Stomach smooth muscle (tissue), 2 donors: ENCODE measurements at regions not wholly inside any gene's neighbourhood (a gene's known extent, or its start where the extent isn't known, plus 50 kb on each side); places are given as distances from the start of the nearest gene placed in this dataset.

Source experiments
- H3K27ac ChIP-seq: one replicate; pipeline ENCODE4 v1.7.0; 2013; ENCODE audit warnings: mild to moderate bottlenecking, low read length, inconsistent platforms
- H3K27me3 ChIP-seq, 2 donors: one replicate each; pipeline ENCODE4 v1.7.0; 2013; ENCODE audit warnings: low read length in 2 of 2; ENCODE audit not compliant: insufficient read depth in 2 of 2, control insufficient read depth in 1 of 2
- H3K36me3 ChIP-seq, 2 donors: one replicate each; pipeline ENCODE4 v1.7.0; 2013; ENCODE audit warnings: low read length in 2 of 2; ENCODE audit not compliant: control insufficient read depth in 2 of 2, insufficient read depth in 2 of 2
- H3K4me1 ChIP-seq: one replicate; pipeline ENCODE4 v1.7.0; 2013; ENCODE audit warnings: low read length; ENCODE audit not compliant: control insufficient read depth, insufficient read depth
- H3K4me3 ChIP-seq, 2 donors: one replicate each; pipeline ENCODE4 v1.7.0; 2013; ENCODE audit warnings: low read length in 2 of 2
- H3K9ac ChIP-seq, 2 donors: one replicate each; pipeline ENCODE4 v1.7.0; 2013; ENCODE audit warnings: low read length in 2 of 2, mild to moderate bottlenecking in 1 of 2
- H3K9me3 ChIP-seq, 2 donors: one replicate each; pipeline ENCODE4 v1.7.0; 2013; ENCODE audit warnings: low read length in 2 of 2; ENCODE audit not compliant: control insufficient read depth in 2 of 2
- donor health status: healthy.
- donor health status: Pancreatic carcinoma.

DNA sequence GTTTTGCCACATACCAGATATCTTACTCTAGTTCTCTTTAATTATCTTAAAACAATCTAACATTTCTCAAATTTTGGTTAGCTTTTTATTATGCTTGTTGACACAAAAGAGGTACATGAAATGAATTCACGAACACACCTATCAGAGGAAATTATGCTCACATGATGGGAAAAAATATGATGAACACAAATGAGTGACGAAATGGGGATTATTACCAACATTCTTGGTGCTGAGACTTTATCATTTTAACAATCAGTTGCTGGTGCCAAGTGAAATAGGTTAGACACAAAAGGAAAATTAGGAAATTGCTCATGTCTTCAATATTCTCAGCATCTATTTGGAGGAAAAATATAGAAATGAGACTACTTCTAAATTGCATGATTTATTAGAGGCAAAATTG lies 944.7 kb upstream of the NRXN1 start:
- H3K27ac ChIP-seq, result no peak overlapping the region
- H3K36me3 ChIP-seq, result no peaks in the 10 kb centered on the region
- no peaks in the 10 kb centered on the region for H3K9me3 ChIP-seq
- H3K4me3 ChIP-seq, result no peak overlapping the region
- no peak overlapping the region for H3K9ac ChIP-seq
- no peaks in the 10 kb centered on the region for H3K27me3 ChIP-seq
- H3K4me1 ChIP-seq, result no peaks in the 10 kb centered on the region

- Histone ChIP-seq H3K9me3 (no peaks in the 10 kb centered on the region), H3K27me3 (no peaks in the 10 kb centered on the region), H3K4me3 (no peak overlapping the region), H3K36me3 (no peaks in the 10 kb centered on the region), H3K4me1 (no peaks in the 10 kb centered on the region), H3K9ac (no peak overlapping the region), H3K27ac (no peak overlapping the region)
Observed at GRCh38 chr2:51971136-51971535, 939.2 kb upstream of the NRXN1 start.

- H3K27ac ChIP-seq, result no peak overlapping the region
- H3K9ac ChIP-seq, result no peak overlapping the region
- H3K36me3 ChIP-seq, result no peaks in the 10 kb centered on the region
- no peaks in the 10 kb centered on the region for H3K9me3 ChIP-seq
- no peaks in the 10 kb centered on the region for H3K27me3 ChIP-seq
- no peaks in the 10 kb centered on the region for H3K4me1 ChIP-seq
- no peak overlapping the region for H3K4me3 ChIP-seq
Observed at GRCh38 chr2:51969347-51969746, 937.4 kb upstream of the NRXN1 start.

GRCh38 chr2:51960841-51961335 lies 929.0 kb upstream of the NRXN1 start:
- Histone ChIP-seq H3K27me3 (no peaks in the 10 kb centered on the region), H3K36me3 (no peaks in the 10 kb centered on the region), H3K9ac (no peak overlapping the region), H3K4me3 (no peak overlapping the region), H3K4me1 (no peaks in the 10 kb centered on the region), H3K27ac (no peak overlapping the region), H3K9me3 (no peaks in the 10 kb centered on the region)

DNA sequence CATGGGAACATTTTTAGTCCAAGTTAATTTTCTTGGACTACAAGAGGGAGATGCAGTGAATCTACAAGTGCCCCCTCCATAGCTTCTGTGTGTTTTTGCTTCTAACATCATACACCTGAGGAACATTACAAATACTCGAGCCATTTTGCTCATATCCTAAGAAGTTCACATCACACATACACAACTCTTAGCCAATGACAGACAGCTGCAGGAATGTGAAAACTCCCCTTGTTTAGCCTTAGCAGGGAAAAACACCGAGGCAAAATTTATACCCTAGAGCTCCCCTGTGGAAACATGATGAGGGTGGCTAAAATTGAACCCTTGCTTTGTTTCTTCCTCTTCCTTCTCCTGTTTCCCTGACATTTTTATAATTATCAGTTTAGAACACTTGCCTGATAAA lies 928.3 kb upstream of the NRXN1 start:
- Histone ChIP-seq H3K4me1 (no peaks in the 10 kb centered on the region), H3K4me3 (no peak overlapping the region), H3K27ac (no peak overlapping the region), H3K27me3 (no peaks in the 10 kb centered on the region), H3K9ac (no peak overlapping the region), H3K9me3 (no peaks in the 10 kb centered on the region), H3K36me3 (no peaks in the 10 kb centered on the region)

DNA sequence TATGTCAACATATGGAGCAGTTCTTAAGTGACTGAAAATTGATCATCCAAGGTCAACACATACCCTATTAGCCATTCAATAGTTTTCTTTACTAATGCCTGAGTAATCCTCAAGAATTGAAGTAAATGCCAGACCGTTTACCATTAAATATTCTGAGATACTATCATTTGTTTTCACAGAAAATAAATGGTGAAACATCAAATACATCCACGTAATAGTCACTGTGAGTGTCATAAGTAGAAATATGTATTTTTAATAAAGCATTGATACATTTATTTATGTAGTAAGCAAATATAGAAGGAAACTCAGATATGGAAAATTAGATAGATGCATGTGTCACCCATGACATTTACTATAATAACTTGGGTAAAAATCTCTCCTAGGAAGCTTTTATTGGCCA lies 927.8 kb upstream of the NRXN1 start:
- no peaks in the 10 kb centered on the region for H3K36me3 ChIP-seq
- no peak overlapping the region for H3K4me3 ChIP-seq
- no peak overlapping the region for H3K9ac ChIP-seq
- H3K27ac ChIP-seq, result no peak overlapping the region
- H3K4me1 ChIP-seq, result no peaks in the 10 kb centered on the region
- no peaks in the 10 kb centered on the region for H3K9me3 ChIP-seq
- H3K27me3 ChIP-seq, result no peaks in the 10 kb centered on the region

GRCh38 chr2:51953931-51954330 lies 922.0 kb upstream of the NRXN1 start:
- no peaks in the 10 kb centered on the region for H3K36me3 ChIP-seq
- no peaks in the 10 kb centered on the region for H3K27me3 ChIP-seq
- no peak overlapping the region for H3K9ac ChIP-seq
- no peak overlapping the region for H3K4me3 ChIP-seq
- H3K9me3 ChIP-seq, result peaks cover 0 to 9% of the 10 kb centered on the region in 2 donors
- H3K4me1 ChIP-seq, result no peaks in the 10 kb centered on the region
- no peak overlapping the region for H3K27ac ChIP-seq

- H3K27me3 ChIP-seq, result no peaks in the 10 kb centered on the region
- H3K36me3 ChIP-seq, result no peaks in the 10 kb centered on the region
- H3K4me1 ChIP-seq, result no peaks in the 10 kb centered on the region
- no peak overlapping the region for H3K9ac ChIP-seq
- H3K4me3 ChIP-seq, result no peak overlapping the region
- peaks cover 0 to 4% of the 10 kb centered on the region in 2 donors for H3K9me3 ChIP-seq
- no peak overlapping the region for H3K27ac ChIP-seq
Observed at GRCh38 chr2:51921076-51921475, 889.1 kb upstream of the NRXN1 start.

- Histone ChIP-seq H3K9me3 (peaks cover 0 to 4% of the 10 kb centered on the region in 2 donors), H3K4me1 (no peaks in the 10 kb centered on the region), H3K9ac (no peak overlapping the region)
Observed at GRCh38 chr2:51920509-51920908, 888.6 kb upstream of the NRXN1 start.

GRCh38 chr2:51919395-51919794 lies 887.5 kb upstream of the NRXN1 start:
- Histone ChIP-seq H3K27ac (no peak overlapping the region), H3K4me1 (no peaks in the 10 kb centered on the region), H3K4me3 (no peak overlapping the region), H3K36me3 (no peaks in the 10 kb centered on the region), H3K9ac (no peak overlapping the region), H3K27me3 (no peaks in the 10 kb centered on the region), H3K9me3 (peaks cover 0 to 4% of the 10 kb centered on the region in 2 donors)

More at GRCh38 chr2:51920509-51920908, 888.6 kb upstream of the NRXN1 start:
- H3K27me3 ChIP-seq, result no peaks in the 10 kb centered on the region
- no peak overlapping the region for H3K27ac ChIP-seq
- H3K4me3 ChIP-seq, result no peak overlapping the region
- H3K36me3 ChIP-seq, result no peaks in the 10 kb centered on the region

DNA sequence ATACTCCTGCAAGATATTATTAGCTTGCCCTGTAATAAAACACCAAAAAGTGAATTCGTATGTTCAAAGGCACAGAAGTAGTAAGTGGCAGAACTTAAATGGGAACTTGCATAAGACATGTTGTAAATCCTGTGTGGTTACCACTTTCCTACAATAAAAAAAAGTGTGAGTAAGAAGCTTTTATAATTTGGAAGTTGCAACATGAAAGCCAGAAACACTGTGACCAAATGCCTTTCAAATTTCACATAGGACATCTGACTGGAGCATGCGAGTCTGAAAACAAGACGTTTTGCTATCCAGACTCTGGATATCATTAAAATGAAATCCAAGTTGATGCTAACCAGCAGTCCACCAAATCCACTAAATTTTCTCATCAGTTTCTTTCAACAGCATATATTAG lies 886.2 kb upstream of the NRXN1 start:
- no peaks in the 10 kb centered on the region for H3K4me1 ChIP-seq
- no peak overlapping the region for H3K9ac ChIP-seq
- H3K4me3 ChIP-seq, result no peak overlapping the region
- no peaks in the 10 kb centered on the region for H3K27me3 ChIP-seq
- no peaks in the 10 kb centered on the region for H3K36me3 ChIP-seq
- H3K27ac ChIP-seq, result no peak overlapping the region
- peaks cover 0 to 4% of the 10 kb centered on the region in 2 donors for H3K9me3 ChIP-seq
